Activated naive CD8-positive, alpha-beta T cell treated with anti-CD3 and anti-CD28 coated beads, Interleukin-2, amount 50 U/mL, for 24 hours (primary cell): ENCODE measurements at regions not wholly inside any gene's neighbourhood (a gene's known extent, or its start where the extent isn't known, plus 50 kb on each side); places are given as distances from the start of the nearest gene placed in this dataset.

Experiments
- ATAC-seq: fragments of 150-1000 bp; cut with Tn5 transposase; one replicate; pipeline ENCODE4 v1.10.0; 2021
- DNase-seq: peaks from one replicate; pipeline ENCODE4 v3.0.0; 2021
- H3K27ac Mint-ChIP-seq: one replicate; pipeline ENCODE4 v1.8.0; 2021; ENCODE audit warnings: mild to moderate bottlenecking, mixed read lengths
- H3K27me3 Mint-ChIP-seq: one replicate; pipeline ENCODE4 v1.8.0; 2021; ENCODE audit warnings: mixed read lengths
- H3K36me3 Mint-ChIP-seq: one replicate; pipeline ENCODE4 v1.8.0; 2021; ENCODE audit warnings: low read depth, mixed read lengths
- H3K4me1 Mint-ChIP-seq: one replicate; pipeline ENCODE4 v1.8.0; 2021; ENCODE audit warnings: mixed read lengths
- H3K4me3 Mint-ChIP-seq: one replicate; pipeline ENCODE4 v1.8.0; 2021; ENCODE audit warnings: mild to moderate bottlenecking, moderate library complexity, mixed read lengths
- H3K9me3 Mint-ChIP-seq: one replicate; pipeline ENCODE4 v1.8.0; 2021; ENCODE audit warnings: mixed read lengths

DNA sequence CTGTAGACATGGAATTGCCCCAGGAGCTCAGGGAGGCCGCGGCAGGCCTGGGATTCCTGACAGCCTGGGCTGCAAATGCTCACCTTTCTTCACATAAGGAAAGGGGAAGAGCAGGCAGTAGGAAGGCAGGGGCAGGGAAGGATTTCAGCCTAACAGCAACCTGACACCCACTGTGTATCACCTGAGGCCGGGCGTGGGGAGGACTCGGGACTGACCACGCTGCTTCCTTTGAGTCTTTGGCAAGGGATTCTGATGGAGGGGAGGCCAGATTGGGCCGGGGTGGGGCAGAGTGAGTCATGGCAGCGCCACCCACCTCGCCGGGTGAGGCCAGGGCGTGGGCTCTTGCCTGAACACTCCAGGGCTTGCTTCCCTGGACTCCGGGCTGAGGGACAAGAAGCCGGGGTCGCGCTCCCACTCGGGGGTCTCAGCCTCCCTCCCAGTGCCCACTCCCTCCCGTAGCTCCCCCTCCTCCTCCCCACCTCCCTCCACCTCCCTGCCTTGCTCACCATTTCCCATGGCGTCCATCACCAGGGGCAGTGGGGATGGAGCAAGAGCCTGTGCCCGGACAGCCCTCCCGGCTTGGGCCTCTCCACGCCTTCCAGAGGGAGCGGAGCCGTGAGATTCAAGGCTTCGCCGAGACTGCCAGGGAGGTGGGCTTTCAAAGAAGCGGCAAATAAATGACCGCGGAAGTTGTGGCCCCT lies 247.9 kb upstream of the RTL1 start:
- Mint-ChIP-seq H3K4me3 (no peak overlapping the region), H3K36me3 (no peaks in the 10 kb centered on the region), H3K27me3 (peaks cover 8% of the 10 kb centered on the region), H3K4me1 (no peaks in the 10 kb centered on the region), H3K9me3 (peaks cover 17% of the 10 kb centered on the region), H3K27ac (no peak overlapping the region)
- ATAC-seq, result no peak
- DNase-seq, result no peak

GRCh38 chr14:101151927-101152305 lies 248.4 kb upstream of the RTL1 start:
- DNase-seq (no peak), ATAC-seq (no peak)
- Mint-ChIP-seq H3K4me3 (no peak overlapping the region), H3K27ac (no peak overlapping the region), H3K36me3 (no peaks in the 10 kb centered on the region), H3K4me1 (no peaks in the 10 kb centered on the region), H3K27me3 (peaks cover 8% of the 10 kb centered on the region), H3K9me3 (peaks cover 14% of the 10 kb centered on the region)

- Mint-ChIP-seq H3K9me3 (peaks cover 5% of the 10 kb centered on the region), H3K27ac (no peak overlapping the region), H3K4me1 (no peaks in the 10 kb centered on the region)
Observed at GRCh38 chr14:101152855-101153254, 249.3 kb upstream of the RTL1 start.

DNA sequence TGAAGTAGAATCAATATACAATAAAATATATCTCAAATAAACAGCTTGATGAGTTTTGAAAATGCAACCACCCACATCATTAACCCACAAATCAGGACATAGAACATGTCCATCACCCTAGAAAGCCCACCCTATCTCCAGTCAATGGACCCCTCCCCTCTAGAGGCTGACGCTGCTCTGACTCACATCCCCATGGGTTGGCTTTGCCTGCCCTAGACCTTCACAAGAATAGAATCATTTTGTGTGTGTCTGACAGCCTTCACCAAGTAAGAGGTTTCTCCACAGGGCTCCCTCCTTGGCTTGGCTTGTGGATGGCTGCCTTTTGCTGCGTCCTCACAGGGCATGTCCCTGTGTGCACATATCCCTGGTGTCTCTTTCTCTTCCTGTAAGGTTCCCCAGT lies 250.2 kb upstream of the RTL1 start:
- no peaks in the 10 kb centered on the region for H3K4me1 Mint-ChIP-seq
- H3K9me3 Mint-ChIP-seq, result no peaks in the 10 kb centered on the region
- ATAC-seq (no peak), DNase-seq (no peak)
- peaks cover 13% of the 10 kb centered on the region for H3K27me3 Mint-ChIP-seq
- no peaks in the 10 kb centered on the region for H3K36me3 Mint-ChIP-seq
- H3K27ac Mint-ChIP-seq, result no peak overlapping the region
- H3K4me3 Mint-ChIP-seq, result no peak overlapping the region

More at GRCh38 chr14:101152855-101153254, 249.3 kb upstream of the RTL1 start:
- DNase-seq, result no peak
- no peak for ATAC-seq
- Mint-ChIP-seq H3K4me3 (no peak overlapping the region), H3K36me3 (no peaks in the 10 kb centered on the region), H3K27me3 (peaks cover 13% of the 10 kb centered on the region)

DNA sequence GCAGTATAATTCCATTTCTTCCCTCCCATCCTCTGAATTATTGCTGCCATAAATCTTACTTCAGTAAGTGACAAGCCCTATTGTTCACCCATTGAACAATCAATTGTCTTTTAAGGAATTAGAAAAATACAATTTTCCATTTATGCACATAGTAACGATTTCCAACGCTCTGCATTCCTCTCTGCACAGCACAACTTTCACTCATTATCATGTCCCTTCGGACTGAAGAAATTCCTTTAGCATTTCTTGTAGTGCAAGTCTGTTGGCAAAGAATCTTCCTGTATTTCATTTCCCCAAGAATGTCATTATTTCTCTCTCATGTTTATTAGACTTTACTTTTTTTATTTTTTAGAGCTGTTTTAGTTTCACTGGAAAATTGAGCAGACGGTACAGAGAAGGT lies 252.1 kb upstream of the RTL1 start:
- Mint-ChIP-seq H3K27me3 (peaks cover 15% of the 10 kb centered on the region), H3K36me3 (no peaks in the 10 kb centered on the region)

GRCh38 chr14:101167428-101167827 lies 263.9 kb upstream of the RTL1 start:
- DNase-seq, result no peak
- ATAC-seq, result no peak
- Mint-ChIP-seq H3K9me3 (peaks cover 21% of the 10 kb centered on the region), H3K4me3 (no peak overlapping the region), H3K27ac (no peak overlapping the region), H3K27me3 (peaks cover 2% of the 10 kb centered on the region), H3K36me3 (peaks cover 6% of the 10 kb centered on the region), H3K4me1 (no peaks in the 10 kb centered on the region)

More for the DNA sequence above, 252.1 kb upstream of the RTL1 start:
- DNase-seq (no peak), ATAC-seq (no peak)
- no peaks in the 10 kb centered on the region for H3K4me1 Mint-ChIP-seq
- no peak overlapping the region for H3K27ac Mint-ChIP-seq
- H3K4me3 Mint-ChIP-seq, result no peak overlapping the region
- H3K9me3 Mint-ChIP-seq, result no peaks in the 10 kb centered on the region

- DNase-seq, result no peak
- H3K27me3 Mint-ChIP-seq, result peaks cover 2% of the 10 kb centered on the region
- H3K9me3 Mint-ChIP-seq, result peaks cover 21% of the 10 kb centered on the region
- H3K36me3 Mint-ChIP-seq, result peaks cover 6% of the 10 kb centered on the region
- no peaks in the 10 kb centered on the region for H3K4me1 Mint-ChIP-seq
- no peak for ATAC-seq
- H3K4me3 Mint-ChIP-seq, result no peak overlapping the region
- H3K27ac Mint-ChIP-seq, result no peak overlapping the region
Observed at GRCh38 chr14:101169267-101169666, 265.7 kb upstream of the RTL1 start.

DNA sequence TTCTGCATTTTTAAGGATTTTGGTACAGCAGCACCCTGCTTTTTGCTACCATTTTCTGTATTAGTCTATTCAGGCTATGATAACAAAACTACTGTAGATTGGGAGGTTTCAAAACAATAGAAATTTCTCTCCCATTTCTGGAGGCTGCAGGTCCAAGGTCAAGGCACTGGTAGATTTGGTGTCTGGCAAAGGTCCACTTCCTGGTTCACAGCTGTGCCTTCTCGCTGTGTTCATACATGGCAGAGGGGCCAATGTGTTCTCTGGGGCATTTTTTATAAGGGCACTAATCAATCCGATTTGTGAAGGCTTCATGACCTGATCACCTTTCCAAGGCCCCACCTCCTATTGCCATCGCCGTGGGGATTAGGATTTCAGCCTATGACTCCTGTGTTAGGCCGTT lies 268.1 kb upstream of the RTL1 start:
- peaks cover 12% of the 10 kb centered on the region for H3K9me3 Mint-ChIP-seq
- peaks cover 6% of the 10 kb centered on the region for H3K36me3 Mint-ChIP-seq
- DNase-seq (no peak), ATAC-seq (no peak)
- no peaks in the 10 kb centered on the region for H3K4me1 Mint-ChIP-seq
- H3K27ac Mint-ChIP-seq, result no peak overlapping the region
- peaks cover 2% of the 10 kb centered on the region for H3K27me3 Mint-ChIP-seq
- no peak overlapping the region for H3K4me3 Mint-ChIP-seq

- Mint-ChIP-seq H3K27me3 (no peaks in the 10 kb centered on the region), H3K36me3 (no peaks in the 10 kb centered on the region), H3K4me1 (no peaks in the 10 kb centered on the region), H3K9me3 (no peaks in the 10 kb centered on the region), H3K27ac (no peak overlapping the region), H3K4me3 (no peak overlapping the region)
- no peak for DNase-seq
- no peak for ATAC-seq
Observed at GRCh38 chr14:101173698-101174521, 270.4 kb upstream of the RTL1 start.

- Mint-ChIP-seq H3K4me3 (no peak overlapping the region), H3K9me3 (no peaks in the 10 kb centered on the region), H3K4me1 (no peaks in the 10 kb centered on the region), H3K36me3 (no peaks in the 10 kb centered on the region), H3K27me3 (no peaks in the 10 kb centered on the region), H3K27ac (no peak overlapping the region)
- ATAC-seq (no peak), DNase-seq (no peak)
Observed at GRCh38 chr14:101174522-101174838, 271.0 kb upstream of the RTL1 start.

DNA sequence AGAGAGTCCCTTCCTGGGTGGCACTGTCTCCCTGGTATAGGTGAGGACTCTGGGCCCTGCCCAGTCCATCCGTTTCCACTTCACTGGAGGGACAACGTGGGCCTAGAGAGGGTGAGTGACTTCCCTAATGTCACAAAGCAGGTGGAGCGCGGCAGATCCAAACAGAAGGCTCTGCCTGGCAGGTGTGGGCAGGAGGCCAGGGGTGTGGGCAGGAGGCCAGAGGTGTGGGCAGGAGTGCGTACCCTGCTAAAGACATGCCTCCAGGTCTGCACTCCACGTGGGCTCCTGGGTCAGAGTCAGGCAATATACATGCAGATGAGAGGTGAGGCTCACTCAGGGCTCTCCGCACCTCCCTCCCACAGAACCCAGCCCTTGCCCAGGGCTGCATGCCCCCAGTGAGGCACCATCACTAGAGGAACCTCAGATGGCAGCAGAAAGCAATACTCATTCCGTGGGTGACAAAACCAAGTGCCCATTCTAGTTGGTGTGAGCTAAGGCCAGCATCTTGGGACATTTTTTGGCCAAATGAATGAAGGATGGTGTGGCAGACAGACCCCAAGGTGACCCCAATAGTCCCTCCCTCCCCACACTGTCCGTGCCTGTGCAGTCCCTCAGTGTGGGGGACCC lies 271.6 kb upstream of the RTL1 start:
- no peaks in the 10 kb centered on the region for H3K9me3 Mint-ChIP-seq
- H3K4me1 Mint-ChIP-seq, result no peaks in the 10 kb centered on the region
- DNase-seq (no peak), ATAC-seq (no peak)
- no peak overlapping the region for H3K27ac Mint-ChIP-seq
- no peaks in the 10 kb centered on the region for H3K36me3 Mint-ChIP-seq
- H3K27me3 Mint-ChIP-seq, result no peaks in the 10 kb centered on the region
- H3K4me3 Mint-ChIP-seq, result no peak overlapping the region

DNA sequence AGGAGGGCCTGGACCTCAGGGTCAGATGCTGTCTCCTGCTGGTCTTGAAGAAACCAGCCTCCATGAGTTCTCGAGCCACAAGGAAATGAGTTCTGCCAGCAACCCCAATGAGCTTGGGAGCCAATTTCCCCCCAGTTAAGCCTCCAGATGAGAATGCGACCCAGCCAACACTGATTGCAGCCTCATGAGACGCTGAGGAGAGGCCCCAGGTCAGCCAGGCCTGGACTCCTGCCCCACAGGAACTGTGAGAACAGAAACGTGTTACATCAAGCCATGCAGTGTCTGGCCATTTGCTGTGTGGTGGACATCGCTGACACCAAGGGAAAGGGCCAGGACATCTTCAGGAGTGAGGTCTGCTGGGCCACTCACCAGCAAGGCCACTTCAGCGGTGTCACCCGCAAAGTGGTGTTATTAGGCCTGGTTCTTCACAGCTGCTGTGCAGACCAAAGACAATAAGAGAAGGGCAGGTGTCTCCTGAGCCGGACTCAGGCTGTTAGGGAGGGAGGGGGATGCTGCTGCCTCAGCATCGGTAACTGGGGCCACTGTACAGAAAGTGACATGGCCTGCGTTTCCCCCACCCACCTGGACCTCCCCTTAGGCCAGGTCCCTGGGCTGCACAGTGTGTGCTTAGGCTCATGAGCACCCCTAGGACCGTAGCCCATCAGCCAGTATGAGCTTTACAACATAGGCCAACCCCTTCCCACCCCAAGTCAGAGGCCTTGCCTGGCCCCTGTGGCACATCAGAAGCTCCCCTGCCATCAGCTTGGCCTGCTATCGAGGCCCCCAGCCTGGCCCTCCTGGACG lies 272.4 kb upstream of the RTL1 start:
- Mint-ChIP-seq H3K4me3 (no peak overlapping the region), H3K27ac (no peak overlapping the region), H3K36me3 (no peaks in the 10 kb centered on the region), H3K4me1 (no peaks in the 10 kb centered on the region), H3K27me3 (no peaks in the 10 kb centered on the region), H3K9me3 (no peaks in the 10 kb centered on the region)
- DNase-seq (no peak), ATAC-seq (no peak)

DNA sequence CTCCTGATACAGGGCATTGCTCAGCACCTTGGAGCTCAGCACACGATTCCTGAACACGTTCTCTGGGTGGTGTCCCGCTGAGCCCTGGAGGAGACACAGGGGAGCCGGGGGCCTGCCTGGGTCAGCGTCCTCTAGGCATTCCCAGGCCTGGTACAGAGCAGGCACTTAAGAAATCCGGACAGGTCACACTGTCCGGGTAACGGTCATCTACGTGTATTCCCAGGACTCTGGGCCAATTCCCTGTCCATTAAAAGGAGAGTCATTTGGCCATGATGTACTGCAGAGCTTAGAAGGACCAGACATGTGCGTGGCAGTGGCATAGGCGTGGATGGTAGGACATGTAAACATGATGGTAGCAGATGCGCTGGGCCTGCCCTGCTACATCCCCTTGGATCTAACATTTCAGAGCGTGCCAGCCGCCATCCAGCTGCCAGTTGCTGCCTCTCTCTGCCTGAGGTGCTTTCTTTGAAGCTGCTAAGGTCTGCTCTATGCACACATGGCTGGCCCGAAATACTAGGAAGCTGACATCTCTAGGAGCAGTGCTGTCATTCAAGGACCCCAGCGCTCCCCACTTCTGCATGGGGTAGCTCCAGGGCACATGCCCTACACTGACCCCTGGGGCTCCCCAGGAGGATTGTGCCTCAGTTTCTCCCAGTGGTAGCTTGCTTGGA lies 273.1 kb upstream of the RTL1 start:
- no peaks in the 10 kb centered on the region for H3K9me3 Mint-ChIP-seq
- no peak overlapping the region for H3K4me3 Mint-ChIP-seq
- ATAC-seq (no peak), DNase-seq (no peak)
- no peaks in the 10 kb centered on the region for H3K27me3 Mint-ChIP-seq
- H3K36me3 Mint-ChIP-seq, result no peaks in the 10 kb centered on the region
- H3K4me1 Mint-ChIP-seq, result no peaks in the 10 kb centered on the region
- no peak overlapping the region for H3K27ac Mint-ChIP-seq

DNA sequence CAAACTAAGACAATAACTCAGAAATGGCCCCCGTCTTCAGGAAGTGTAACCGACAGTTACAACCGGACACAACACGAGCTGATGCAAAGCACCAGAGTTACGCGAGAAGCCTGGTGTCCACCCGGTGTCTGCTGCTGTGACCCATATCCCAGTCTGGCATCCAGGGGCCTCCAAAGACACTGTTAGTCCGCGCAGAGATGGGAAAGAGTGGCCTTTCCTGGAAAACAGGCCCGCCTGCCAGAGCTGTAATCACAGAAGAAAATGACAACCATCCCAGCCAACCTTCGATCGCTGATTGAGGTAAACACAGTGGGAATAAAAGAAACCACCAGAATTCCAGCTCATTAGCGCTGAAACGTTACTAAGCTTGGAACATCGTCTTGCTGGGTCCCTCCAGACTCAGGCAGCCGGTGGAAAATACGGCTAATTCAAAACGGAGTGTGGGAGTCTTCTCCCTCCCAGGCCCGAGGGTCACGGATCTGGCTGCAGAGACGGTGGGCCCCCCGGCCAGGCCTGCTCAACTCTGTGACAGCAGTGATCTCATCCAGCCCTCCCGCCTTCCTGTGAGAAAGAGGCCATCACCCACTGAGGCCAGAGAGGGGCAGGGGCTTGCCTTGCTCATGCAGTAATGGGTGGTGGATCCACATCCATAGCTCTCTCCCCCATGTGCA lies 273.9 kb upstream of the RTL1 start:
- no peaks in the 10 kb centered on the region for H3K9me3 Mint-ChIP-seq
- no peaks in the 10 kb centered on the region for H3K36me3 Mint-ChIP-seq
- no peak for DNase-seq
- H3K4me1 Mint-ChIP-seq, result no peaks in the 10 kb centered on the region
- no peaks in the 10 kb centered on the region for H3K27me3 Mint-ChIP-seq
- H3K27ac Mint-ChIP-seq, result no peak overlapping the region
- no peak overlapping the region for H3K4me3 Mint-ChIP-seq
- ATAC-seq, result no peak
